ENCODE measurements at regions not wholly inside any gene's neighbourhood (a gene's known extent, or its start where the extent isn't known, plus 50 kb on each side); places are given as distances from the start of the nearest gene placed in this dataset.

GRCh38 chr5:53319315-53319714, 161.1 kb upstream of the FST start:
- no peak overlapping the region for H3K9ac ChIP-seq (ENCODE audit: low read length)
- H3K4me1 ChIP-seq (ENCODE audit: low read length): no peaks in the 10 kb centered on the region
- no peak overlapping the region for H3K4me2 ChIP-seq (ENCODE audit: low read length)
- no peaks in the 10 kb centered on the region for H3K36me3 ChIP-seq (replicated peaks; ENCODE audit: low read depth, low read length)
- H3K27ac ChIP-seq (ENCODE audit: low read length): no peak overlapping the region
- no peaks in the 10 kb centered on the region for H3K9me3 ChIP-seq (ENCODE audit: insufficient read depth, low read length)
- no peaks in the 10 kb centered on the region for H3K27me3 ChIP-seq (ENCODE audit: low read depth, low read length)
- H2AFZ ChIP-seq (ENCODE audit: low read depth, low read length): no peak overlapping the region
- no peaks in the 10 kb centered on the region for H3K79me2 ChIP-seq (ENCODE audit: low read length)
- H3K4me3 ChIP-seq (ENCODE audit: low read length): no peak overlapping the region
- no peaks in the 10 kb centered on the region for H4K20me1 ChIP-seq (ENCODE audit: insufficient read depth, low read length)
- TF ChIP-seq, protein P1, sequence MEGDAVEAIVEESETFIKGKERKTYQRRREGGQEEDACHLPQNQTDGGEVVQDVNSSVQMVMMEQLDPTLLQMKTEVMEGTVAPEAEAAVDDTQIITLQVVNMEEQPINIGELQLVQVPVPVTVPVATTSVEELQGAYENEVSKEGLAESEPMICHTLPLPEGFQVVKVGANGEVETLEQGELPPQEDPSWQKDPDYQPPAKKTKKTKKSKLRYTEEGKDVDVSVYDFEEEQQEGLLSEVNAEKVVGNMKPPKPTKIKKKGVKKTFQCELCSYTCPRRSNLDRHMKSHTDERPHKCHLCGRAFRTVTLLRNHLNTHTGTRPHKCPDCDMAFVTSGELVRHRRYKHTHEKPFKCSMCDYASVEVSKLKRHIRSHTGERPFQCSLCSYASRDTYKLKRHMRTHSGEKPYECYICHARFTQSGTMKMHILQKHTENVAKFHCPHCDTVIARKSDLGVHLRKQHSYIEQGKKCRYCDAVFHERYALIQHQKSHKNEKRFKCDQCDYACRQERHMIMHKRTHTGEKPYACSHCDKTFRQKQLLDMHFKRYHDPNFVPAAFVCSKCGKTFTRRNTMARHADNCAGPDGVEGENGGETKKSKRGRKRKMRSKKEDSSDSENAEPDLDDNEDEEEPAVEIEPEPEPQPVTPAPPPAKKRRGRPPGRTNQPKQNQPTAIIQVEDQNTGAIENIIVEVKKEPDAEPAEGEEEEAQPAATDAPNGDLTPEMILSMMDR (IDR thresholded peaks at IDR 0.05; ENCODE audit: low read depth, low read length): no peak
- TF ChIP-seq EZH2phosphoT487 (IDR thresholded peaks at IDR 0.05; ENCODE audit: low read depth): no peak

- H3K9me3 ChIP-seq (ENCODE audit: insufficient read depth, low read length): no peaks in the 10 kb centered on the region
- H3K27me3 ChIP-seq (ENCODE audit: low read depth, low read length): no peaks in the 10 kb centered on the region
- no peaks in the 10 kb centered on the region for H3K36me3 ChIP-seq (replicated peaks; ENCODE audit: low read depth, low read length)
- H3K79me2 ChIP-seq (ENCODE audit: low read length): no peaks in the 10 kb centered on the region
- no peaks in the 10 kb centered on the region for H3K4me1 ChIP-seq (ENCODE audit: low read length)
- H3K4me3 ChIP-seq (ENCODE audit: low read length): no peak overlapping the region
- TF ChIP-seq EZH2phosphoT487 (IDR thresholded peaks at IDR 0.05; ENCODE audit: low read depth): no peak
- TF ChIP-seq, protein P1 (IDR thresholded peaks at IDR 0.05; ENCODE audit: low read depth, low read length): no peak
- no peak overlapping the region for H3K27ac ChIP-seq (ENCODE audit: low read length)
- H2AFZ ChIP-seq (ENCODE audit: low read depth, low read length): no peak overlapping the region
- H4K20me1 ChIP-seq (ENCODE audit: insufficient read depth, low read length): no peaks in the 10 kb centered on the region
- H3K9ac ChIP-seq (ENCODE audit: low read length): no peak overlapping the region
- H3K4me2 ChIP-seq (ENCODE audit: low read length): no peak overlapping the region
These were observed 159.4 kb upstream of the FST start for GRCh38 chr5:53321073-53321472.

DNA sequence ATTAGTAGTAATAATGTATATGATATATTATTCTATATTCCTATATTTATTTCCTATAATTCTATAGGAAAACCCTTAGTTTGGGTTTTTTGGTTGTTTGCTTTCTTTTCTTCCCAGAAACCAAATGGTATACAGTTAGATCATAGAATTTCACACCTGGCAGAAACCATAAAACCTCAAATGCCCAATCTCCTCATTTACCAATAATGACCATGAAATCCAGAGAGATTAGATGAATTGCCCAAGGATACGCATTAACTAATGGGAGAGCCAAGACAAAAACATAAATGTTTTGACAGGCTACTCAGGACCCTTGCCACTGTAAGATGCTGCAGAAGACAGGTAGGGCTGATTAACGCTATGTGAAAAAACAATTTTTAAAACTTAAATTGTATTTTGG, 158.7 kb upstream of the FST start:
- no peak overlapping the region for H3K9ac ChIP-seq (ENCODE audit: low read length)

GRCh38 chr5:53322257-53322656, 158.2 kb upstream of the FST start:
- no peaks in the 10 kb centered on the region for H3K79me2 ChIP-seq (ENCODE audit: low read length)
- no peak overlapping the region for H3K9ac ChIP-seq (ENCODE audit: low read length)
- no peak overlapping the region for H3K4me2 ChIP-seq (ENCODE audit: low read length)
- H3K9me3 ChIP-seq (ENCODE audit: insufficient read depth, low read length): no peaks in the 10 kb centered on the region
- no peaks in the 10 kb centered on the region for H3K4me1 ChIP-seq (ENCODE audit: low read length)
- no peaks in the 10 kb centered on the region for H3K27me3 ChIP-seq (ENCODE audit: low read depth, low read length)
- H3K27ac ChIP-seq (ENCODE audit: low read length): no peak overlapping the region
- no peak overlapping the region for H2AFZ ChIP-seq (ENCODE audit: low read depth, low read length)
- no peaks in the 10 kb centered on the region for H4K20me1 ChIP-seq (ENCODE audit: insufficient read depth, low read length)
- H3K36me3 ChIP-seq (replicated peaks; ENCODE audit: low read depth, low read length): no peaks in the 10 kb centered on the region
- H3K4me3 ChIP-seq (ENCODE audit: low read length): no peak overlapping the region
- TF ChIP-seq, protein P1 (IDR thresholded peaks at IDR 0.05; ENCODE audit: low read depth, low read length): no peak
- no peak for TF ChIP-seq EZH2phosphoT487 (IDR thresholded peaks at IDR 0.05; ENCODE audit: low read depth)

More for the DNA sequence above, 158.7 kb upstream of the FST start:
- no peaks in the 10 kb centered on the region for H3K4me1 ChIP-seq (ENCODE audit: low read length)
- H3K27me3 ChIP-seq (ENCODE audit: low read depth, low read length): no peaks in the 10 kb centered on the region
- no peak overlapping the region for H2AFZ ChIP-seq (ENCODE audit: low read depth, low read length)
- TF ChIP-seq EZH2phosphoT487 (IDR thresholded peaks at IDR 0.05; ENCODE audit: low read depth): no peak
- TF ChIP-seq, protein P1 (IDR thresholded peaks at IDR 0.05; ENCODE audit: low read depth, low read length): no peak
- no peak overlapping the region for H3K4me2 ChIP-seq (ENCODE audit: low read length)
- no peaks in the 10 kb centered on the region for H3K9me3 ChIP-seq (ENCODE audit: insufficient read depth, low read length)
- no peaks in the 10 kb centered on the region for H3K36me3 ChIP-seq (replicated peaks; ENCODE audit: low read depth, low read length)
- no peak overlapping the region for H3K27ac ChIP-seq (ENCODE audit: low read length)
- H3K79me2 ChIP-seq (ENCODE audit: low read length): no peaks in the 10 kb centered on the region
- H4K20me1 ChIP-seq (ENCODE audit: insufficient read depth, low read length): no peaks in the 10 kb centered on the region
- H3K4me3 ChIP-seq (ENCODE audit: low read length): no peak overlapping the region
